ENCODE measurements at regions not wholly inside any gene's neighbourhood (a gene's known extent, or its start where the extent isn't known, plus 50 kb on each side); places are given as distances from the start of the nearest gene placed in this dataset.

- Mint-ChIP-seq H3K27me3 (ENCODE audit: low read depth) (no peaks in the 10 kb centered on the region), H3K4me3 (no peak overlapping the region), H3K9me3 (no peaks in the 10 kb centered on the region), H3K27ac (no peak overlapping the region), H3K4me1 (no peaks in the 10 kb centered on the region), H3K36me3 (ENCODE audit: insufficient read depth in 1 of 3, low read depth in 3 of 3) (no peaks in the 10 kb centered on the region)
- H3K4me1 ChIP-seq (ENCODE audit: insufficient read depth, low read length) = no peaks in the 10 kb centered on the region
- WGBS (ENCODE audit: extremely low coverage, insufficient read length, low lambda C conversion rate) = no CpG with 5 or more reads among the region's 5 CpGs
- H3K4ac ChIP-seq (ENCODE audit: low read depth, low read length) = no peak overlapping the region
- H3K27ac ChIP-seq (ENCODE audit: insufficient read length, low read depth, low read length) = no peak overlapping the region
- no peak overlapping the region for H2BK120ac ChIP-seq (ENCODE audit: low read depth, low read length, poor library complexity, severe bottlenecking)
- H3K56ac ChIP-seq (ENCODE audit: insufficient read length, low read depth, low read length) = no peak overlapping the region
- no peak overlapping the region for H4K91ac ChIP-seq (ENCODE audit: insufficient read length, low read depth, low read length)
- H3K27me3 ChIP-seq (ENCODE audit: insufficient read depth, low read length) = no peaks in the 10 kb centered on the region
- no peaks in the 10 kb centered on the region for H3K23me2 ChIP-seq (ENCODE audit: insufficient read length, low read depth, low read length, poor library complexity, severe bottlenecking)
- no peak overlapping the region for H4K5ac ChIP-seq (ENCODE audit: insufficient read length, low read depth, low read length)
- H3K18ac ChIP-seq (ENCODE audit: insufficient read length, low read depth, low read length) = no peak overlapping the region
- H4K20me1 ChIP-seq (ENCODE audit: control insufficient read depth, insufficient read depth, insufficient read length) = no peaks in the 10 kb centered on the region
- no peaks in the 10 kb centered on the region for H3K9me3 ChIP-seq (ENCODE audit: control insufficient read depth, low read depth, low read length)
- H3K9ac ChIP-seq (ENCODE audit: extremely low read depth, insufficient read length, low read length) = no peak overlapping the region
- H3K23ac ChIP-seq (ENCODE audit: insufficient read length, low read depth, low read length) = no peak overlapping the region
- H2BK5ac ChIP-seq (ENCODE audit: insufficient read length, low read length) = no peak overlapping the region
- H2AFZ ChIP-seq (ENCODE audit: low read length) = no peak overlapping the region
- H3T11ph ChIP-seq (ENCODE audit: low read length) = no peak overlapping the region
- no peak overlapping the region for H2AK5ac ChIP-seq (ENCODE audit: insufficient read length, low read length)
- H2BK15ac ChIP-seq (ENCODE audit: low read depth, low read length) = no peak overlapping the region
- no peaks in the 10 kb centered on the region for H3K79me1 ChIP-seq (ENCODE audit: insufficient read depth, low read depth, low read length, poor library complexity, severe bottlenecking)
- no peak for TF ChIP-seq CTCF (conservative IDR thresholded peaks at IDR 0.05)
- H2BK12ac ChIP-seq (ENCODE audit: insufficient read length, low read depth, low read length) = no peak overlapping the region
- no peaks in the 10 kb centered on the region for H3K79me2 ChIP-seq (ENCODE audit: insufficient read depth, low read length)
- H3K14ac ChIP-seq (ENCODE audit: insufficient read depth, low read length) = no peak overlapping the region
- H2BK20ac ChIP-seq (ENCODE audit: low read depth, low read length, poor library complexity, severe bottlenecking) = no peak overlapping the region
- no peak for DNase-seq
- no peak overlapping the region for H4K8ac ChIP-seq (replicated peaks; ENCODE audit: insufficient read length, low read depth, low read length)
- no peak overlapping the region for H3K4me2 ChIP-seq (ENCODE audit: insufficient read depth, insufficient read length, low read length)
Measured at GRCh38 chr3:23004971-23005370, 198.2 kb upstream of the UBE2E2 start.
